ENCODE measurements at regions not wholly inside any gene's neighbourhood (a gene's known extent, or its start where the extent isn't known, plus 50 kb on each side); places are given as distances from the start of the nearest gene placed in this dataset.
A peak's percentile ranks its signal among the peaks of the same experiment; 100 is the strongest.
"Not testable (repeated sequence)": the region's sequence is repeated elsewhere in the genome, so short reads cannot be mapped to it uniquely, and the experiment has no call there.

- no peak for DNase-seq
These were observed 466.9 kb downstream of the CD83 start for GRCh38 chr6:14584450-14584849.

- DNase-seq, result no peak
These were observed 468.1 kb downstream of the CD83 start for GRCh38 chr6:14585689-14586088.

- DNase-seq, result no peak
These were observed 471.6 kb downstream of the CD83 start for GRCh38 chr6:14589175-14589574.

- no peak for DNase-seq
These were observed 473.0 kb downstream of the CD83 start for GRCh38 chr6:14590586-14590985.

GRCh38 chr6:14591998-14592397 lies 474.4 kb downstream of the CD83 start:
- no peak for DNase-seq

- DNase-seq, result no peak
These were observed 475.7 kb downstream of the CD83 start for GRCh38 chr6:14593286-14593685.

GRCh38 chr6:14595751-14596150 lies 478.2 kb downstream of the CD83 start:
- DNase-seq, result no peak

- no peak for DNase-seq
These were observed 478.8 kb downstream of the CD83 start for GRCh38 chr6:14596410-14596809.

GRCh38 chr6:14597090-14597489 lies 479.5 kb downstream of the CD83 start:
- DNase-seq, result no peak

GRCh38 chr6:14598017-14598864 lies 480.7 kb downstream of the CD83 start:
- no peak for DNase-seq

GRCh38 chr6:14600306-14600705 lies 482.7 kb downstream of the CD83 start:
- DNase-seq, result not testable (repeated sequence)

- no peak for DNase-seq
These were observed 483.9 kb downstream of the CD83 start for GRCh38 chr6:14601490-14601889.

GRCh38 chr6:14606353-14606752 lies 488.8 kb downstream of the CD83 start:
- no peak for DNase-seq

- no peak for DNase-seq
These were observed 492.6 kb downstream of the CD83 start for GRCh38 chr6:14610141-14610540.

- DNase-seq, result peak in 4 of 58 donors; percentile 1 to 29 (median 8)
These were observed 494.7 kb downstream of the CD83 start for GRCh38 chr6:14612016-14612980.

- DNase-seq, result no peak
These were observed 497.1 kb downstream of the CD83 start for GRCh38 chr6:14614631-14615030.

GRCh38 chr6:14616656-14617055 lies 499.1 kb downstream of the CD83 start:
- DNase-seq, result no peak

GRCh38 chr6:14618759-14619418 lies 501.3 kb downstream of the CD83 start:
- DNase-seq, result no peak

- DNase-seq, result no peak
These were observed 501.8 kb downstream of the CD83 start for GRCh38 chr6:14619419-14619781.

- DNase-seq, result no peak
These were observed 502.9 kb downstream of the CD83 start for GRCh38 chr6:14620522-14620921.

GRCh38 chr6:14621518-14621917 lies 503.9 kb downstream of the CD83 start:
- DNase-seq, result no peak

GRCh38 chr6:14622085-14622484 lies 504.5 kb downstream of the CD83 start:
- DNase-seq, result no peak
